ENCODE measurements at regions not wholly inside any gene's neighbourhood (a gene's known extent, or its start where the extent isn't known, plus 50 kb on each side); places are given as distances from the start of the nearest gene placed in this dataset.
"Not testable (repeated sequence)": the region's sequence is repeated elsewhere in the genome, so short reads cannot be mapped to it uniquely, and the experiment has no call there.

GRCh38 chr1:120465900-120466299 lies 51.1 kb downstream of the NBPF8 start:
- not testable (repeated sequence) for DNase-seq (ENCODE audit: low read depth in 3 of 3)

GRCh38 chr1:120477663-120478062 lies 62.8 kb downstream of the NBPF8 start:
- not testable (repeated sequence) for DNase-seq (ENCODE audit: low read depth in 3 of 3)

- not testable (repeated sequence) for DNase-seq (ENCODE audit: low read depth in 3 of 3)
Measured at GRCh38 chr1:120478400-120478799, 63.6 kb downstream of the NBPF8 start.

- not testable (repeated sequence) for DNase-seq (ENCODE audit: low read depth in 3 of 3)
Measured at GRCh38 chr1:120487542-120487941, 72.7 kb downstream of the NBPF8 start.

- not testable (repeated sequence) for DNase-seq (ENCODE audit: low read depth in 3 of 3)
Measured at GRCh38 chr1:120489217-120489616, 74.4 kb downstream of the NBPF8 start.

- not testable (repeated sequence) for DNase-seq (ENCODE audit: low read depth in 3 of 3)
Measured at GRCh38 chr1:120497145-120497544, 82.3 kb downstream of the NBPF8 start.

- DNase-seq (ENCODE audit: low read depth in 3 of 3), result not testable (repeated sequence)
Measured at GRCh38 chr1:120503284-120503683, 88.4 kb downstream of the NBPF8 start.

GRCh38 chr1:120506352-120506751 lies 91.5 kb downstream of the NBPF8 start:
- DNase-seq (ENCODE audit: low read depth in 3 of 3), result not testable (repeated sequence)

- not testable (repeated sequence) for DNase-seq (ENCODE audit: low read depth in 3 of 3)
Measured at GRCh38 chr1:120508351-120508750, 93.5 kb downstream of the NBPF8 start.

GRCh38 chr1:120509258-120509657 lies 94.4 kb downstream of the NBPF8 start:
- DNase-seq (ENCODE audit: low read depth in 3 of 3), result not testable (repeated sequence)

- DNase-seq (ENCODE audit: low read depth in 3 of 3), result not testable (repeated sequence)
Measured at GRCh38 chr1:120513099-120513498, 98.3 kb downstream of the NBPF8 start.

- DNase-seq (ENCODE audit: low read depth in 3 of 3), result not testable (repeated sequence)
Measured at GRCh38 chr1:120513531-120513930, 98.7 kb downstream of the NBPF8 start.

- DNase-seq (ENCODE audit: low read depth in 3 of 3), result not testable (repeated sequence)
Measured at GRCh38 chr1:120519196-120519595, 104.4 kb downstream of the NBPF8 start.

- DNase-seq (ENCODE audit: low read depth in 3 of 3), result not testable (repeated sequence)
Measured at GRCh38 chr1:120524416-120524815, 109.6 kb downstream of the NBPF8 start.

- DNase-seq (ENCODE audit: low read depth in 3 of 3), result not testable (repeated sequence)
Measured at GRCh38 chr1:120525386-120525785, 110.6 kb downstream of the NBPF8 start.

GRCh38 chr1:120529475-120530089 lies 114.7 kb downstream of the NBPF8 start:
- DNase-seq (ENCODE audit: low read depth in 3 of 3), result not testable (repeated sequence)

- not testable (repeated sequence) for DNase-seq (ENCODE audit: low read depth in 3 of 3)
Measured at GRCh38 chr1:120531455-120531854, 116.6 kb downstream of the NBPF8 start.

GRCh38 chr1:120534361-120535047 lies 119.7 kb downstream of the NBPF8 start:
- DNase-seq (ENCODE audit: low read depth in 3 of 3), result not testable (repeated sequence)

- not testable (repeated sequence) for DNase-seq (ENCODE audit: low read depth in 3 of 3)
Measured at GRCh38 chr1:120535052-120535451, 120.2 kb downstream of the NBPF8 start.

GRCh38 chr1:120541394-120541793 lies 126.6 kb downstream of the NBPF8 start:
- not testable (repeated sequence) for DNase-seq (ENCODE audit: low read depth in 3 of 3)

GRCh38 chr1:120542365-120542764 lies 127.5 kb downstream of the NBPF8 start:
- DNase-seq (ENCODE audit: low read depth in 3 of 3), result not testable (repeated sequence)

GRCh38 chr1:120542940-120543339 lies 128.1 kb downstream of the NBPF8 start:
- DNase-seq (ENCODE audit: low read depth in 3 of 3), result not testable (repeated sequence)

- DNase-seq (ENCODE audit: low read depth in 3 of 3), result peak; percentile 43 to 78 (median 56)
Measured at GRCh38 chr1:120544434-120544833, 129.6 kb downstream of the NBPF8 start.

Data from stimulated activated CD4-positive, alpha-beta T cell treated with anti-CD3 and anti-CD28 coated beads, TNF-alpha, amount 100 ng/mL, for 4 hours (primary cell).